ENCODE measurements at regions not wholly inside any gene's neighbourhood (a gene's known extent, or its start where the extent isn't known, plus 50 kb on each side); places are given as distances from the start of the nearest gene placed in this dataset.

GRCh38 chr5:136811086-136811485 lies 445.7 kb upstream of the TRPC7 start:
- DNase-seq (ENCODE audit: low read depth) = no peak

- DNase-seq (ENCODE audit: low read depth) = no peak
Observed at GRCh38 chr5:136810261-136810801, 445.0 kb upstream of the TRPC7 start.

DNA sequence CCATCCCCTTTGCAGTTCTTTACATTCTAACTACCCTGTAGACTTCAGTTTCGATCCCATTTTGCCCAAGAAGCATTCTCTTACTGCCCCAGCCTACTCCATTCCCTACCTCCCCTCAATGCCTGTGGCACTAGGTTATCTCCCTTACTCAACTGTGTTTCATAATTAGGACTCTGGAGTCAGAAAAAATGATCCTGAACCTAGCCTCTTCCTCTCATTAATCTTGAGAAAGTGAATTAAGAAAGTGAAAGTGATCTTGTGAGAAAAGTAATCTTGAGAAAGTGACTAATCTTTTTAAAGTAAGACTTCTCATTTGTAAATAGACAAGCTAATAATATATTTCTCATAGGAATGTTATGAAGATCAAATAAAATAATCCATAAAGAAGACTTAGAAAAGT lies 444.0 kb upstream of the TRPC7 start:
- no peak for DNase-seq (ENCODE audit: low read depth)

GRCh38 chr5:136808756-136809155 lies 443.4 kb upstream of the TRPC7 start:
- no peak for DNase-seq (ENCODE audit: low read depth)

GRCh38 chr5:136805466-136805865 lies 440.1 kb upstream of the TRPC7 start:
- DNase-seq (ENCODE audit: low read depth) = no peak

DNA sequence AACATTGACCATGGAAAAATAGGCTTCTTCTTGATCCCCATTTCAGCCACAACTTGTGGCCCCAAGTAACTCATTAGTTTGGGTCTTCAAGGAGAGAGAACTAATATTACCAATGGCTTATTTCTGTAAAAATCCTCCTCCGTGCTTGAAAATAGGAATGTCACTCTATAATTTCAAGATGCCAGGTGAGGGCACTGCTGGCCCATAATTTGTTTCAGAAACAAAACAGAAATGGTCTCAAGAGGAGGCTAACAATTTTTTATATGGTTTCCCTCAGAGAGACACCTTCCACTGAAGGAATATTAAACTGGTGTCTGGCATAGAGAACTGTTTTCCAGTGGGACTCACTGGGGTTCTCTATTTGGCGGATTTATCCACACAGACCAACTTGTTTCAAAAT lies 437.0 kb upstream of the TRPC7 start:
- no peak for DNase-seq (ENCODE audit: low read depth)

DNA sequence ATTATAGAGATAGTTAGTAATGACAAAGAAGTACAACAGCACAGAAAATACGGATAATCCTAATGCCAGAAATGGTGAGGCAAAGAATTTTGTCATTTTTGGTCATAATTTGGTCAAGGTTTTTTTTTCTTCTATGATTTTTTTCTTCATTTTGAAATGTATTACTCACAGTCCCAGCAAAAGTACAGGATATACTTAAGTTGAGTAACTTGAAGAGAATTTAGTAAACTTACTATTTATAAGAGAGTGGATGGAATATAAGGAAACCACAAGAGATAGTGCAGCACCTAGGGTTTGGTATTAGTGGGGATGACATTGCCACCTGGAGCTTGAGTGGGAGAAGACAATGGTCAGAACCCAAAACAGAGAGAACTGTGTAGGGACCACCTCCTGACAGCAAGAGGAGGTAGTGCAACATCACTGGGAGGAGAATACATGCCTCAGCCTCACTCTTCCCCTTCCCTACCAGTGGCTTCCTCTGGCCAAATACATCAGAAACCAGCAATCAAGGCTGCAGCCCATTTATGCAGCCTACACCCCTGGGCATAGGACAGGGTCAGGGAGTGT lies 434.5 kb upstream of the TRPC7 start:
- no peak for DNase-seq (ENCODE audit: low read depth)

DNA sequence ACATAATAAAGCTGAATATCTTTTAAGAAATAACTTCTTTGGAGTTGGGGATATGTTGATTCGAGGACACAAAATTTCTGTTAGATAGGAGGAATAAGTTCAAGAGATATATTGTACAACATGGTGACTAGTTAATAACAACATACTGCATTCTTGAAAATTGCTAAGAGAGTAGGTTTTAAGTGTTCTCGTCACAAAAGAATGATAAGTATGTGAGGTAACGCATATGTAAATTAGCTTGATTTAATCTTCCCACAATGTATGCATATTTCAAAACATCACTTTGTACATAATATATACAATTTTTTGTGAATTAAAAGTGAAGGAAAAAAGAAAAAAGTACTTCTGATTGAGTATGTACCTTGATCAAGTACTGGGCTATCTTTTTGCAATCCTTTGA lies 428.0 kb upstream of the TRPC7 start:
- no peak for DNase-seq (ENCODE audit: low read depth)

- no peak for DNase-seq (ENCODE audit: low read depth)
Observed at GRCh38 chr5:136781464-136781863, 416.1 kb upstream of the TRPC7 start.

DNA sequence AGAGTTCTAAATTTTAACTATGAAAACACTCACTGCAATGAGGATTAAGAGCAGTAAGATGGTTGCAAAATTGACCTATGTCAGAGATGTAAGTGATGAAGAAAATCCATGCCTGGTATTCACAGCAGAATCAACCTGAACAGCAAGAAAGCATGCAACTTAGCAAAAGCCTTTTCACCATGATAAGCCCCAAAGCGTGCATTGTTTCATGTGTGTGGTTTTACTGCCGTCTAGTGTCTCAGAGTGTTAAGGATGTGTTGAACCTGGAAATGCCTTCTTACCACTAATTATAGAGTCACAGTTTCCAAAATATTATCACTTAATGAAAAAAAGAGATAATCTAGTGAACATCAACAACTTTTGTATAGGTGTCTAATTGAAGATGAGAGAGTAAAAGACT lies 415.2 kb upstream of the TRPC7 start:
- no peak for DNase-seq (ENCODE audit: low read depth)

GRCh38 chr5:136776022-136776927 lies 410.9 kb upstream of the TRPC7 start:
- no peak for DNase-seq (ENCODE audit: low read depth)

- no peak for DNase-seq (ENCODE audit: low read depth)
Observed at GRCh38 chr5:136772491-136772890, 407.1 kb upstream of the TRPC7 start.

DNA sequence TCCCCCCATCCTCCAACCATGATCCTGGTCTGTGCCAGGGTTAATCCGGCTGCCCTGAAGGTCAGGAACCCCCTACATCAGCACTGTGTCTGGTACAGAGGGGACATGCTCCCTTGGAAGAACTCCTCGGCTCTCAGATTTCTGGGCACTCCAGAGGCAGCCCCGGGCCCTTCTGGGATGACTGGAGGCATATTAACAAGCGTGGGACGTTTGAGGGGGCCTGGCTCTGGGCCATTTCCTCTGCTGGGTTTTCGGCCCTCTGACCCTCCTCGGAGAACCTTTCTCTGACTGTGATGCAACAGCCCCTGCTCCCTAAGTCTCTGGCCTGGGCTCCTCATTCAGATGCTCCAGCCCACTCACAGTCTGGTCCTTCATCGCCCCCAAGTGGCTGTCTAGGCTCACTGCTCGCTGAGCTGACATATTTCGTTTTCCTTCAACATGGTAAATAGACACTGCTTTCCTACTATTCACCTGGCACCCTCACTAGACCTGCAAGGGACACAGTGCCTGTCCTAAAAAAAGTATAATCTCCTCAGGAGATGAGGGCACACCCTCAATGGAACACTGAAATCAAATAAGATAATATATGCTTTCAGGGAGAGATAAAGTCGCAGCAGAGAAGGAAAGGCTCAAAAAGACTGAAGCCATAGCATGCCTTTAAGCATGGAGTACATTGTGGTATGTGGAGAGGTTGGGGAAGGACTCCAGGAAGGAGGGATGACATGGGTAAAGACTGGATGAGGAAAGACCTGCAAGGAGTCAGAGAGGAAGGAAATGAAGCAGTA lies 404.7 kb upstream of the TRPC7 start:
- DNase-seq (ENCODE audit: low read depth) = no peak

GRCh38 chr5:136769093-136769492 lies 403.7 kb upstream of the TRPC7 start:
- no peak for DNase-seq (ENCODE audit: low read depth)

DNA sequence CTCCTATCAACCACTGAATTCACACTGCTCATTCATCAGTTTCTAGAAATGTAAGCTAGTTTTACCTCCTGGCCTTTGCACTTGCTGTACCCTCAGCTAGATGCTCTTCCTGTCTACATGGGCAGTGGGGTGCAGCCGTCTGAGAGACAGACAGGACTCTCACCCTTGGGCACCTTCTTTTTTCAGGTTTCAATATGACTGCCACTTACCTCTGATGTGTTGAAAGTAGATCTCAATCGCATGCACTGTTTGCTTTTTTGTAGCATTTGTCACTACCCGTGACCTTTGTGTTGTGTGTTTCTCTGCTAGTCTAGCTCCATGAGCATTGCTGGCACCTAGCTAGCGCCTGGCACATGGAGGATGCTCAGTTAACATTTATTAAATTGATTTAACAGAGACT lies 403.1 kb upstream of the TRPC7 start:
- DNase-seq (ENCODE audit: low read depth) = no peak

- no peak for DNase-seq (ENCODE audit: low read depth)
Observed at GRCh38 chr5:136766456-136766855, 401.1 kb upstream of the TRPC7 start.

GRCh38 chr5:136764601-136765000 lies 399.3 kb upstream of the TRPC7 start:
- no peak for DNase-seq (ENCODE audit: low read depth)

GRCh38 chr5:136763548-136763947 lies 398.2 kb upstream of the TRPC7 start:
- no peak for DNase-seq (ENCODE audit: low read depth)

- no peak for DNase-seq (ENCODE audit: low read depth)
Observed at GRCh38 chr5:136754216-136754615, 388.9 kb upstream of the TRPC7 start.

GRCh38 chr5:136750224-136750862 lies 385.0 kb upstream of the TRPC7 start:
- no peak for DNase-seq (ENCODE audit: low read depth)

DNA sequence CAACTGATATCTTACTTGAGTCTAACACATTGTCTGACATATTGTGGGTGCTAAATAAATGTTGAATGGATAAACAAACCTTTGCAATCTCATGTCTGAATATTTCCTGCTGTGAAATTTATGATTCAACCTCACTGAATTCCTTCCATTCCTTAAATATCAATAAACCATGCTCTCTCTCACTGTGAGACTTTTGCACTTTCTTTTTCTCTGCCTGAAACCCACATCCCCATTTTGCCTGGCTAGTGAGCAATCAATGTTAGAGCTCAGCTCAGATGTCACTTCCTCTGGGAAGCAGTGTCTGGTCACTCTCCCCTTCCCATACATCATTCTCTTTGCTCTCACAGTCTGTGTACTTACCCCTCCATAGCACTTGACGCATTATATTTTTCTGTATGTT lies 383.7 kb upstream of the TRPC7 start:
- no peak for DNase-seq (ENCODE audit: low read depth)

DNA sequence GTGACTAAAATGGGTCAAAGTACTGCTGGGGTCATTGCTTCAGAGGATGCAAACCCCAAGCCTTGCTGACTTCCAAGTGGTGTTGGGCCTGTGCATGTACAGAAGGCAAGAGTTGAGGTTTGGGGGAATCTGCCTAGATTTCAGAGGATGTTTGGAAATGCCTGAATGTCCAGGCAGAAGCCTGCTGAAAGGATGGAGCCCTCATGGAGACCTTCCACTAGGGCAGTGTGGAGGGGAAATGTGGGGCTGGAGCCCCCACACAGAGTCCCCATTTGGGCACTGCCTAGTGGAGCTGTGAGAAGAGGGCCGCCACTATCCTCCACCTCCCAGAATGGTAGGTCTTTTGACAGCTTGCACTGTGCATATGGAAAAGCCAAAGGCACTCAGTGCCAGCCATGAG lies 377.7 kb upstream of the TRPC7 start:
- DNase-seq (ENCODE audit: low read depth) = no peak

All from stimulated activated CD8-positive, alpha-beta memory T cell treated with anti-CD3 and anti-CD28 coated beads, Interleukin-15, amount 100 ng/mL, for 1 hour (primary cell).